Breast epithelium (tissue), 4 donors: ENCODE measurements at regions not wholly inside any gene's neighbourhood (a gene's known extent, or its start where the extent isn't known, plus 50 kb on each side); places are given as distances from the start of the nearest gene placed in this dataset.

Experiments used
- DNase-seq, 2 donors: peaks; one replicate each; pipeline ENCODE4 v3.0.0-alpha.2; 2019; ENCODE audit warnings: low spot score in 2 of 2
- H3K27ac ChIP-seq, 2 donors: fragments of 200-600 bp; sonication (generic) in 1 of 2; one replicate each; pipeline ENCODE4 v1.5.1; 2016 to 2019; ENCODE audit warnings: mild to moderate bottlenecking in 1 of 2
- H3K27me3 ChIP-seq, 2 donors: fragments of 200-600 bp; sonication (generic) in 1 of 2; one replicate each; pipeline versions ENCODE4 v1.5.1 to v1.6.0; 2017 to 2019; ENCODE audit warnings: control low read depth in 1 of 2, mild to moderate bottlenecking in 1 of 2
- H3K36me3 ChIP-seq: fragments of 200-600 bp; one replicate; pipeline ENCODE4 v1.5.1; 2019
- H3K4me1 ChIP-seq, 2 donors: fragments of 200-600 bp; sonication (generic); one replicate each; pipeline ENCODE4 v1.5.1; 2016 to 2019; ENCODE audit warnings: control low read depth in 1 of 2
- H3K4me3 ChIP-seq, 3 donors: fragments of 200-600 bp; sonication (generic); 1 replicate in 2 of 3; 2 replicates in 1 of 3; pipeline ENCODE4 v1.5.1; 2016 to 2019; ENCODE audit warnings: mild to moderate bottlenecking in 3 of 3, moderate library complexity in 2 of 3
- H3K9me3 ChIP-seq, 2 donors: fragments of 200-600 bp; sonication (generic) in 1 of 2; one replicate each; pipeline ENCODE4 v1.5.1; 2016 to 2019; ENCODE audit warnings: control low read depth in 1 of 2
- CTCF ChIP-seq, 3 donors: fragments of 450-650 bp; IDR thresholded peaks; one replicate each; pipeline ENCODE4 v1.5.1; 2016 to 2017; ENCODE audit warnings: antibody characterized with exemption in 3 of 3, mild to moderate bottlenecking in 3 of 3, moderate library complexity in 3 of 3
- POLR2A ChIP-seq: fragments of 450-650 bp; IDR thresholded peaks from one replicate; pipeline ENCODE4 v1.6.1; 2016; ENCODE audit warnings: antibody characterized with exemption, mild to moderate bottlenecking, moderate library complexity
- POLR2AphosphoS5 ChIP-seq, 3 donors: sonication (generic); formaldehyde crosslinking; IDR thresholded peaks; one replicate each; pipeline ENCODE4 v1.6.1; 2017; ENCODE audit warnings: antibody characterized with exemption in 3 of 3
- intact Hi-C: fragments of 100-400 bp; cut with DNase I; formaldehyde crosslinking; loops from one replicate; pipeline ENCODE4 v1.15.1; 2023; ENCODE audit warnings: low total_unique reads

GRCh38 chr4:83852085-83852451, 316.2 kb downstream of the GPAT3 start:
- TF ChIP-seq POLR2AphosphoS5 (IDR thresholded peaks at IDR 0.05), result no peak
- Histone ChIP-seq H3K4me1 (no peaks in the 10 kb centered on the region), H3K36me3 (no peaks in the 10 kb centered on the region), H3K27ac (no peak overlapping the region), H3K27me3 (no peaks in the 10 kb centered on the region), H3K9me3 (no peaks in the 10 kb centered on the region), H3K4me3 (no peak overlapping the region)
- no peak for DNase-seq
- intact Hi-C loops, result no loop called here

- intact Hi-C loops, result no loop called here
- Histone ChIP-seq H3K36me3 (no peaks in the 10 kb centered on the region), H3K27me3 (no peaks in the 10 kb centered on the region), H3K4me1 (no peaks in the 10 kb centered on the region), H3K27ac (no peak overlapping the region), H3K9me3 (no peaks in the 10 kb centered on the region), H3K4me3 (no peak overlapping the region)
- TF ChIP-seq POLR2A (no peak), CTCF (IDR thresholded peaks at IDR 0.05) (no peak), POLR2AphosphoS5 (IDR thresholded peaks at IDR 0.05) (no peak)
- no peak for DNase-seq
These were observed 315.6 kb downstream of the GPAT3 start for GRCh38 chr4:83851261-83852084.

GRCh38 chr4:83850435-83850834, 314.5 kb downstream of the GPAT3 start:
- no peak for DNase-seq
- TF ChIP-seq POLR2A (no peak), CTCF (IDR thresholded peaks at IDR 0.05) (no peak), POLR2AphosphoS5 (IDR thresholded peaks at IDR 0.05) (no peak)

GRCh38 chr4:83846193-83846830, 310.4 kb downstream of the GPAT3 start:
- Histone ChIP-seq H3K4me1 (no peaks in the 10 kb centered on the region), H3K27ac (no peak overlapping the region), H3K4me3 (no peak overlapping the region), H3K36me3 (no peaks in the 10 kb centered on the region), H3K27me3 (no peaks in the 10 kb centered on the region), H3K9me3 (no peaks in the 10 kb centered on the region)
- no peak for TF ChIP-seq POLR2AphosphoS5 (IDR thresholded peaks at IDR 0.05)
- TF ChIP-seq POLR2A, result no peak
- TF ChIP-seq CTCF (IDR thresholded peaks at IDR 0.05), result no peak
- intact Hi-C loops, result no loop called here
- DNase-seq, result no peak

More at GRCh38 chr4:83850435-83850834, 314.5 kb downstream of the GPAT3 start:
- no peak overlapping the region for H3K27ac ChIP-seq
- H3K4me3 ChIP-seq, result no peak overlapping the region
- intact Hi-C loops, result no loop called here
- no peaks in the 10 kb centered on the region for H3K27me3 ChIP-seq
- no peaks in the 10 kb centered on the region for H3K9me3 ChIP-seq
- H3K36me3 ChIP-seq, result no peaks in the 10 kb centered on the region
- no peaks in the 10 kb centered on the region for H3K4me1 ChIP-seq

GRCh38 chr4:83839615-83840014, 303.7 kb downstream of the GPAT3 start:
- intact Hi-C loops, result no loop called here
- Histone ChIP-seq H3K9me3 (no peaks in the 10 kb centered on the region), H3K4me3 (no peak overlapping the region), H3K27me3 (no peaks in the 10 kb centered on the region), H3K4me1 (no peaks in the 10 kb centered on the region), H3K36me3 (no peaks in the 10 kb centered on the region), H3K27ac (no peak overlapping the region)
- no peak for DNase-seq
- TF ChIP-seq POLR2AphosphoS5 (IDR thresholded peaks at IDR 0.05) (no peak), CTCF (IDR thresholded peaks at IDR 0.05) (no peak), POLR2A (no peak)
